H9 (cell line): ENCODE measurements at regions not wholly inside any gene's neighbourhood (a gene's known extent, or its start where the extent isn't known, plus 50 kb on each side); places are given as distances from the start of the nearest gene placed in this dataset.

Experiments used
- DNase-seq: peaks from one replicate; pipeline ENCODE4 v3.0.0-alpha.2; 2017
- H2AFZ ChIP-seq: one replicate; pipeline ENCODE4 v1.6.1; 2013; ENCODE audit warnings: mild to moderate bottlenecking, low read length, control low read depth, moderate library complexity
- H2AK5ac ChIP-seq: 2 replicates; pipeline ENCODE4 v1.6.1; 2013; ENCODE audit warnings: low read length, control low read depth, mixed read lengths; ENCODE audit not compliant: insufficient read length
- H2BK120ac ChIP-seq: one replicate; pipeline ENCODE4 v1.6.1; 2013; ENCODE audit warnings: low read depth, mild to moderate bottlenecking, low read length, control low read depth, inconsistent platforms; ENCODE audit not compliant: poor library complexity, severe bottlenecking
- H2BK12ac ChIP-seq: 2 replicates; pipeline ENCODE4 v1.6.1; 2013; ENCODE audit warnings: low read length, control low read depth, mixed read lengths, low read depth; ENCODE audit not compliant: insufficient read length
- H2BK15ac ChIP-seq: 2 replicates; pipeline ENCODE4 v1.6.1; 2013; ENCODE audit warnings: low read depth, low read length, control low read depth
- H2BK20ac ChIP-seq: one replicate; pipeline ENCODE4 v1.6.1; 2013; ENCODE audit warnings: low read depth, mild to moderate bottlenecking, low read length, control low read depth, inconsistent platforms; ENCODE audit not compliant: poor library complexity, severe bottlenecking
- H2BK5ac ChIP-seq: 2 replicates; pipeline ENCODE4 v1.6.1; 2013; ENCODE audit warnings: low read length, control low read depth, mixed read lengths; ENCODE audit not compliant: insufficient read length
- H3K14ac ChIP-seq: 2 replicates; pipeline ENCODE4 v1.6.1; 2013; ENCODE audit warnings: low read length, control low read depth; ENCODE audit not compliant: insufficient read depth
- H3K18ac ChIP-seq: 2 replicates; pipeline ENCODE4 v1.6.1; 2013; ENCODE audit warnings: low read depth, mild to moderate bottlenecking, mixed read lengths, low read length, control low read depth; ENCODE audit not compliant: insufficient read length
- H3K23ac ChIP-seq: 2 replicates; pipeline ENCODE4 v1.6.1; 2013; ENCODE audit warnings: low read length, control low read depth, mixed read lengths, low read depth; ENCODE audit not compliant: insufficient read length
- H3K23me2 ChIP-seq: 2 replicates; pipeline ENCODE4 v1.6.1; 2013; ENCODE audit warnings: low read depth, mild to moderate bottlenecking, mixed read lengths, low read length, control low read depth; ENCODE audit not compliant: insufficient read length, poor library complexity, severe bottlenecking
- H3K27ac ChIP-seq: 2 replicates; pipeline ENCODE4 v1.5.1; 2013; ENCODE audit warnings: low read length, control low read depth, mixed read lengths, low read depth; ENCODE audit not compliant: insufficient read length
- H3K27me3 ChIP-seq: 2 replicates; pipeline ENCODE4 v1.6.1; 2013; ENCODE audit warnings: low read length, control low read depth, inconsistent platforms; ENCODE audit not compliant: insufficient read depth
- H3K4ac ChIP-seq: 2 replicates; pipeline ENCODE4 v1.6.1; 2013; ENCODE audit warnings: low read depth, mild to moderate bottlenecking, control low read depth, inconsistent platforms, low read length, moderate library complexity
- H3K4me1 ChIP-seq: 2 replicates; pipeline ENCODE4 v1.6.1; 2013; ENCODE audit warnings: low read length, control low read depth, inconsistent platforms; ENCODE audit not compliant: insufficient read depth
- H3K4me2 ChIP-seq: 2 replicates; pipeline ENCODE4 v1.6.1; 2013; ENCODE audit warnings: low read length, control low read depth, mixed read lengths; ENCODE audit not compliant: insufficient read length, insufficient read depth
- H3K56ac ChIP-seq: 2 replicates; pipeline ENCODE4 v1.6.1; 2013; ENCODE audit warnings: low read depth, mild to moderate bottlenecking, mixed read lengths, low read length, control low read depth; ENCODE audit not compliant: insufficient read length
- H3K79me1 ChIP-seq: 2 replicates; pipeline ENCODE4 v1.6.1; 2013; ENCODE audit warnings: low read depth, mild to moderate bottlenecking, moderate library complexity, low read length, control low read depth, inconsistent platforms; ENCODE audit not compliant: insufficient read depth, poor library complexity, severe bottlenecking
- H3K79me2 ChIP-seq: 2 replicates; pipeline ENCODE4 v1.6.1; 2013; ENCODE audit warnings: low read length, control low read depth, inconsistent platforms; ENCODE audit not compliant: insufficient read depth
- H3K9ac ChIP-seq: 2 replicates; pipeline ENCODE4 v1.6.1; 2013; ENCODE audit warnings: low read length, control low read depth, mixed read lengths; ENCODE audit not compliant: insufficient read length; ENCODE audit errors: extremely low read depth
- H3K9me3 ChIP-seq: one replicate; pipeline ENCODE4 v1.6.1; 2013; ENCODE audit warnings: low read depth, low read length, inconsistent platforms; ENCODE audit not compliant: control insufficient read depth
- H3T11ph ChIP-seq: one replicate; pipeline ENCODE4 v1.6.1; 2013; ENCODE audit warnings: mild to moderate bottlenecking, low read length, control low read depth, inconsistent platforms
- H4K20me1 ChIP-seq: one replicate; pipeline ENCODE4 v1.6.1; 2013; ENCODE audit not compliant: control insufficient read depth, insufficient read length, insufficient read depth
- H4K5ac ChIP-seq: 2 replicates; pipeline ENCODE4 v1.6.1; 2013; ENCODE audit warnings: low read depth, mild to moderate bottlenecking, mixed read lengths, low read length, control low read depth; ENCODE audit not compliant: insufficient read length
- H4K8ac ChIP-seq: replicated peaks from 2 replicates; pipeline ENCODE4 v1.6.1; 2013; ENCODE audit warnings: low read length, control low read depth, mixed read lengths, low read depth; ENCODE audit not compliant: insufficient read length
- H4K91ac ChIP-seq: 2 replicates; pipeline ENCODE4 v1.6.1; 2013; ENCODE audit warnings: low read depth, mild to moderate bottlenecking, moderate library complexity, mixed read lengths, low read length, control low read depth; ENCODE audit not compliant: insufficient read length
- H3K27ac Mint-ChIP-seq, 3 experiments: 2 replicates in 2 of 3; 3 replicates in 1 of 3; pipeline ENCODE4 v1.8.0; 2020 to 2021; ENCODE audit warnings: mixed read lengths in 3 of 3, mild to moderate bottlenecking in 1 of 3, moderate library complexity in 1 of 3
- H3K27me3 Mint-ChIP-seq: 2 replicates; pipeline ENCODE4 v1.8.0; 2021; ENCODE audit warnings: low read depth, mild to moderate bottlenecking, moderate library complexity, mixed read lengths
- H3K36me3 Mint-ChIP-seq, 3 experiments: 2 replicates in 2 of 3; 3 replicates in 1 of 3; pipeline ENCODE4 v1.8.0; 2020 to 2021; ENCODE audit warnings: low read depth in 3 of 3, mixed read lengths in 3 of 3; ENCODE audit not compliant: insufficient read depth in 1 of 3
- H3K4me1 Mint-ChIP-seq, 2 experiments: 2 replicates each; pipeline ENCODE4 v1.8.0; 2020; ENCODE audit warnings: mixed read lengths in 2 of 2
- H3K4me3 Mint-ChIP-seq, 2 experiments: 2 replicates in 1 of 2; 3 replicates in 1 of 2; pipeline ENCODE4 v1.8.0; 2020 to 2021; ENCODE audit warnings: mild to moderate bottlenecking in 2 of 2, mixed read lengths in 2 of 2, moderate library complexity in 1 of 2
- H3K9me3 Mint-ChIP-seq, 2 experiments: 2 replicates in 1 of 2; 3 replicates in 1 of 2; pipeline ENCODE4 v1.8.0; 2020; ENCODE audit warnings: mild to moderate bottlenecking in 2 of 2, mixed read lengths in 2 of 2, moderate library complexity in 1 of 2
- CTCF ChIP-seq: fragments of 200-600 bp; sonication (generic); conservative IDR thresholded peaks from 3 replicates; pipeline ENCODE4 v1.8.0; 2021; ENCODE audit warnings: antibody characterized with exemption, mild to moderate bottlenecking
- WGBS: extraction: QIAGEN DNeasy Blood & Tissue Kit; methylation state at CpG from one replicate; pipeline ENCODE4 v1.1.7; 2013; ENCODE audit warnings: missing lambda C conversion rate, low lambda C conversion rate, mixed read lengths; ENCODE audit not compliant: insufficient read length; ENCODE audit errors: extremely low coverage; 5-methylcytosine and 5-hydroxymethylcytosine counted together

- no peak overlapping the region for H2AFZ ChIP-seq
- H2BK20ac ChIP-seq, result no peak overlapping the region
- H2BK120ac ChIP-seq, result no peak overlapping the region
- no peak overlapping the region for H2AK5ac ChIP-seq
- H3K79me2 ChIP-seq, result no peaks in the 10 kb centered on the region
- DNase-seq, result no peak
- no peak overlapping the region for H3K4me2 ChIP-seq
- H3K23me2 ChIP-seq, result no peaks in the 10 kb centered on the region
- H3K4ac ChIP-seq, result no peak overlapping the region
- H3K27me3 ChIP-seq, result no peaks in the 10 kb centered on the region
- H3T11ph ChIP-seq, result no peak overlapping the region
- WGBS, result no CpG with 5 or more reads among the region's 1 CpG
- no peak overlapping the region for H4K8ac ChIP-seq
- H4K5ac ChIP-seq, result no peak overlapping the region
- H3K9ac ChIP-seq, result no peak overlapping the region
- H3K4me1 ChIP-seq, result no peaks in the 10 kb centered on the region
- H3K27me3 Mint-ChIP-seq, result no peaks in the 10 kb centered on the region; the same call in 1 of the 2 replicates
- H2BK5ac ChIP-seq, result no peak overlapping the region
- no peaks in the 10 kb centered on the region for H3K9me3 Mint-ChIP-seq
- no peak overlapping the region for H2BK15ac ChIP-seq
- H3K27ac Mint-ChIP-seq, result no peak overlapping the region
- H3K36me3 Mint-ChIP-seq, result no peaks in the 10 kb centered on the region
- H3K4me3 Mint-ChIP-seq, result no peak overlapping the region
- H4K20me1 ChIP-seq, result no peaks in the 10 kb centered on the region
- H3K27ac ChIP-seq, result no peak overlapping the region
- H4K91ac ChIP-seq, result no peak overlapping the region
- H3K56ac ChIP-seq, result no peak overlapping the region
- no peaks in the 10 kb centered on the region for H3K9me3 ChIP-seq
- no peak overlapping the region for H3K14ac ChIP-seq
- H3K18ac ChIP-seq, result no peak overlapping the region
- peaks cover 3 to 8% of the 10 kb centered on the region in 2 experiments for H3K4me1 Mint-ChIP-seq
- no peaks in the 10 kb centered on the region for H3K79me1 ChIP-seq
- TF ChIP-seq CTCF, result no peak
- H3K23ac ChIP-seq, result no peak overlapping the region
- H2BK12ac ChIP-seq, result no peak overlapping the region
These were observed 116.1 kb upstream of the GALNT2 start for GRCh38 chr1:229950908-229951307.
